GM12892 (cell line): ENCODE measurements at regions not wholly inside any gene's neighbourhood (a gene's known extent, or its start where the extent isn't known, plus 50 kb on each side); places are given as distances from the start of the nearest gene placed in this dataset.

Experiments used
- POLR2A ChIP-seq: IDR thresholded peaks from 2 replicates; pipeline ENCODE4 v1.6.1; 2011; ENCODE audit warnings: low read depth, low read length, control low read depth
- POLR2AphosphoS5 ChIP-seq: IDR thresholded peaks from 2 replicates; pipeline ENCODE4 v1.6.1; 2011; ENCODE audit warnings: low read depth, low read length, control low read depth
- TAF1 ChIP-seq: IDR thresholded peaks from 2 replicates; pipeline ENCODE4 v1.6.1; 2011; ENCODE audit warnings: low read depth, mild to moderate bottlenecking, control low read depth, low read length, borderline replicate concordance

GRCh38 chr2:142422769-142423168 is 292.0 kb upstream of the LRP1B start:
- TF ChIP-seq POLR2AphosphoS5 (no peak), TAF1 (no peak), POLR2A (no peak)
